NT2/D1 (cell line): ENCODE measurements at regions not wholly inside any gene's neighbourhood (a gene's known extent, or its start where the extent isn't known, plus 50 kb on each side); places are given as distances from the start of the nearest gene placed in this dataset.

ENCODE experiments used
- SUZ12 ChIP-seq: IDR thresholded peaks from 2 replicates; pipeline ENCODE4 v1.6.1; 2011; ENCODE audit not compliant: insufficient read length, insufficient read depth; ENCODE audit errors: extremely low read depth
- YY1 ChIP-seq: IDR thresholded peaks from 2 replicates; pipeline ENCODE4 v1.6.1; 2011; ENCODE audit not compliant: insufficient read length, insufficient read depth

GRCh38 chr2:220159738-220160137, 532.3 kb downstream of the SLC4A3 start:
- TF ChIP-seq YY1 (no peak), SUZ12 (no peak)
